ENCODE measurements at regions not wholly inside any gene's neighbourhood (a gene's known extent, or its start where the extent isn't known, plus 50 kb on each side); places are given as distances from the start of the nearest gene placed in this dataset.
"Not testable (repeated sequence)": the region's sequence is repeated elsewhere in the genome, so short reads cannot be mapped to it uniquely, and the experiment has no call there.

DNA sequence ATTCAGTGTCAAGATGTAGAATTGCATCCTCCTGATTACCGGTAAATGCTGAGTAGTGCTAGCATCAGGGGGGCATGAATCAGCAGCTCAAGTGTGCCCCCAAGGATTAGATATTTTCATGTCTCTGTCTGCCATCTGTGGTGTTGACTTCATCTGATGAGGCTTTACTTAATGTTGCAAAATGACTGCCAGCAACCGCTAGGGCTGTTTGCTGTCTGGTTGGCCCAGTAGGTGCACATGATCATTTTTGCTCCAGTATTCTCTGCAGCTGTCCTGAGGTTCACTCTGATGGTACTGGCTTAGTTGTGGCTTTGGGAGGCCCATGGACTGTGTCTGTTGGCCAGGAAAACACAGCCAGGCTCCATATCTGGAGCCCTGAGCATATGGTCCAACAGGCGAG lies 316.4 kb downstream of the SOX2 start:
- H3K9ac ChIP-seq (ENCODE audit: low read length) = no peak overlapping the region
- no peaks in the 10 kb centered on the region for H3K36me3 ChIP-seq (ENCODE audit: insufficient read depth, low read length)
- H3K27me3 ChIP-seq (ENCODE audit: control insufficient read depth in 1 of 2, insufficient read depth in 2 of 2, low read length in 2 of 2) = no peaks in the 10 kb centered on the region
- H3K27ac ChIP-seq (ENCODE audit: low read depth, low read length) = no peak overlapping the region
- no peaks in the 10 kb centered on the region for H3K4me1 ChIP-seq (ENCODE audit: insufficient read depth, low read length)
- H3K9me3 ChIP-seq (ENCODE audit: low read length) = no peaks in the 10 kb centered on the region
- H3K4me3 ChIP-seq (ENCODE audit: low read depth in 1 of 2, low read length in 2 of 2) = no peak overlapping the region

DNA sequence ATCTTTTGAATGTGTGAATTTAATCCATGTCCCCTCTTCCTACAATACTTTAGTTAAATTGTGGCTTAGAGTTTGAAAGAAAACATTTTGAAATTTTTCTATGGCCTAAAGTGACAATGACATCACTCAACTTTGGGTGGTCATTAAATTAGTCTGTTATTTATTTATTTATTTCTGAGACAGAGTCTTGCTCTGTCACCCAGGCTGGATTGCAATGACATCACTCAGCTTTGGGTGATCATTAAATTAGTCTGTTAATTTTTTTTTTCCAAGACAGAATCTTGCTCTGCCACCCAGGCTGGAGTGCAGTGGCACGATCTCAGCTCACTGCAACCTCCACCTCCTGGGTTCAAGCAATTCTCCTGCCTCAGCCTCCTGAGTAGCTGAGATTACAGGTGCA lies 322.5 kb downstream of the SOX2 start:
- not testable (repeated sequence) for H3K4me3 ChIP-seq (ENCODE audit: low read depth in 1 of 2, low read length in 2 of 2); H3K36me3 ChIP-seq (ENCODE audit: insufficient read depth, low read length); H3K27ac ChIP-seq (ENCODE audit: low read depth, low read length); H3K27me3 ChIP-seq (ENCODE audit: control insufficient read depth in 1 of 2, insufficient read depth in 2 of 2, low read length in 2 of 2); H3K4me1 ChIP-seq (ENCODE audit: insufficient read depth, low read length); H3K9me3 ChIP-seq (ENCODE audit: low read length); H3K9ac ChIP-seq (ENCODE audit: low read length)

- Histone ChIP-seq H3K4me1 (ENCODE audit: insufficient read depth, low read length) (no peaks in the 10 kb centered on the region), H3K27ac (ENCODE audit: low read depth, low read length) (no peak overlapping the region), H3K4me3 (ENCODE audit: low read depth in 1 of 2, low read length in 2 of 2) (no peak overlapping the region), H3K27me3 (ENCODE audit: control insufficient read depth in 1 of 2, insufficient read depth in 2 of 2, low read length in 2 of 2) (no peaks in the 10 kb centered on the region), H3K36me3 (ENCODE audit: insufficient read depth, low read length) (no peaks in the 10 kb centered on the region), H3K9ac (ENCODE audit: low read length) (no peak overlapping the region), H3K9me3 (ENCODE audit: low read length) (no peaks in the 10 kb centered on the region)
These were observed 323.6 kb downstream of the SOX2 start for GRCh38 chr3:182035324-182035723.

GRCh38 chr3:182036382-182036781 lies 324.7 kb downstream of the SOX2 start:
- Histone ChIP-seq H3K36me3 (ENCODE audit: insufficient read depth, low read length) (no peaks in the 10 kb centered on the region), H3K4me1 (ENCODE audit: insufficient read depth, low read length) (no peaks in the 10 kb centered on the region), H3K9ac (ENCODE audit: low read length) (no peak overlapping the region)

DNA sequence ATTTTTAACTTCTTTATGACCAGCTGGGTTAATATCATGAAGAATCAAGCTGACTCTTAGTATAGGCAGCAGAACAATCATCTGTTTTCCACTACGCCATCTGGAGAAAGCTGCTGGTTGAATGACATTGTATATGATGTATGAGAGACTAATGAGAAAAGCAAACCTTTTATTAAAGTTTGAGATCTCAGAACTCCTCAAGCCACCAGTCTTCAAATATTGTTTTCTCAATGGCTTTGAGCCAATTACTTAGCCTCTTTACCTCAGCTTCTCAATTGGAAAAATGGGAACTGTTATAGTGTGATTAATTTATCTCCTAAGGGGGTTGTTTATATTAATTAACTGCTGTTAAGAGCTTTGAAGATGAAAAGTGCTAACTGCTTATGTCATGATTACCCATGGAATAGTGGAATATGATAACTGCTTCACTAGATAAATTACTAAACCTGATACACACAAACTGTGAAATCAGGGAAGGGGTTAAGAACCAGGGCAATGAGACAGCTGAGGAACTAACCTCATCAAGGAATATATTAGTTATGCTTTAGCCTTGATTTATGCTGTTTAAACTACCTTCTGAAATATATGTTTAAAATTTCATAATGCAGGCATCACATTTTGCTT lies 330.1 kb downstream of the SOX2 start:
- H3K9ac ChIP-seq (ENCODE audit: low read length) = no peak overlapping the region
- no peak overlapping the region for H3K4me3 ChIP-seq (ENCODE audit: low read depth in 1 of 2, low read length in 2 of 2)
- no peaks in the 10 kb centered on the region for H3K4me1 ChIP-seq (ENCODE audit: insufficient read depth, low read length)
- H3K27ac ChIP-seq (ENCODE audit: low read depth, low read length) = no peak overlapping the region
- H3K36me3 ChIP-seq (ENCODE audit: insufficient read depth, low read length) = no peaks in the 10 kb centered on the region
- no peaks in the 10 kb centered on the region for H3K9me3 ChIP-seq (ENCODE audit: low read length)
- H3K27me3 ChIP-seq (ENCODE audit: control insufficient read depth in 1 of 2, insufficient read depth in 2 of 2, low read length in 2 of 2) = no peaks in the 10 kb centered on the region

More at GRCh38 chr3:182036382-182036781, 324.7 kb downstream of the SOX2 start:
- Histone ChIP-seq H3K4me3 (ENCODE audit: low read depth in 1 of 2, low read length in 2 of 2) (no peak overlapping the region), H3K27me3 (ENCODE audit: control insufficient read depth in 1 of 2, insufficient read depth in 2 of 2, low read length in 2 of 2) (no peaks in the 10 kb centered on the region), H3K9me3 (ENCODE audit: low read length) (no peaks in the 10 kb centered on the region), H3K27ac (ENCODE audit: low read depth, low read length) (no peak overlapping the region)

GRCh38 chr3:182045736-182046135 lies 334.0 kb downstream of the SOX2 start:
- Histone ChIP-seq H3K36me3 (ENCODE audit: insufficient read depth, low read length) (no peaks in the 10 kb centered on the region), H3K9me3 (ENCODE audit: low read length) (no peaks in the 10 kb centered on the region), H3K9ac (ENCODE audit: low read length) (no peak overlapping the region), H3K27me3 (ENCODE audit: control insufficient read depth in 1 of 2, insufficient read depth in 2 of 2, low read length in 2 of 2) (no peaks in the 10 kb centered on the region), H3K27ac (ENCODE audit: low read depth, low read length) (no peak overlapping the region), H3K4me3 (ENCODE audit: low read depth in 1 of 2, low read length in 2 of 2) (no peak overlapping the region), H3K4me1 (ENCODE audit: insufficient read depth, low read length) (no peaks in the 10 kb centered on the region)

GRCh38 chr3:182046166-182046764 lies 334.5 kb downstream of the SOX2 start:
- no peak overlapping the region for H3K9ac ChIP-seq (ENCODE audit: low read length)
- no peaks in the 10 kb centered on the region for H3K27me3 ChIP-seq (ENCODE audit: control insufficient read depth in 1 of 2, insufficient read depth in 2 of 2, low read length in 2 of 2)

GRCh38 chr3:182050932-182051331 lies 339.2 kb downstream of the SOX2 start:
- Histone ChIP-seq H3K36me3 (ENCODE audit: insufficient read depth, low read length) (no peaks in the 10 kb centered on the region), H3K4me1 (ENCODE audit: insufficient read depth, low read length) (no peaks in the 10 kb centered on the region), H3K9ac (ENCODE audit: low read length) (no peak overlapping the region), H3K27me3 (ENCODE audit: control insufficient read depth in 1 of 2, insufficient read depth in 2 of 2, low read length in 2 of 2) (no peaks in the 10 kb centered on the region), H3K9me3 (ENCODE audit: low read length) (no peaks in the 10 kb centered on the region), H3K27ac (ENCODE audit: low read depth, low read length) (no peak overlapping the region), H3K4me3 (ENCODE audit: low read depth in 1 of 2, low read length in 2 of 2) (no peak overlapping the region)

More at GRCh38 chr3:182046166-182046764, 334.5 kb downstream of the SOX2 start:
- Histone ChIP-seq H3K9me3 (ENCODE audit: low read length) (no peaks in the 10 kb centered on the region), H3K36me3 (ENCODE audit: insufficient read depth, low read length) (no peaks in the 10 kb centered on the region), H3K4me3 (ENCODE audit: low read depth in 1 of 2, low read length in 2 of 2) (no peak overlapping the region), H3K4me1 (ENCODE audit: insufficient read depth, low read length) (no peaks in the 10 kb centered on the region), H3K27ac (ENCODE audit: low read depth, low read length) (no peak overlapping the region)

GRCh38 chr3:182052332-182052731 lies 340.6 kb downstream of the SOX2 start:
- H3K27me3 ChIP-seq (ENCODE audit: control insufficient read depth in 1 of 2, insufficient read depth in 2 of 2, low read length in 2 of 2) = no peaks in the 10 kb centered on the region
- no peak overlapping the region for H3K4me3 ChIP-seq (ENCODE audit: low read depth in 1 of 2, low read length in 2 of 2)
- H3K36me3 ChIP-seq (ENCODE audit: insufficient read depth, low read length) = no peaks in the 10 kb centered on the region
- H3K9me3 ChIP-seq (ENCODE audit: low read length) = no peaks in the 10 kb centered on the region
- H3K27ac ChIP-seq (ENCODE audit: low read depth, low read length) = no peak overlapping the region
- H3K9ac ChIP-seq (ENCODE audit: low read length) = no peak overlapping the region
- no peaks in the 10 kb centered on the region for H3K4me1 ChIP-seq (ENCODE audit: insufficient read depth, low read length)

DNA sequence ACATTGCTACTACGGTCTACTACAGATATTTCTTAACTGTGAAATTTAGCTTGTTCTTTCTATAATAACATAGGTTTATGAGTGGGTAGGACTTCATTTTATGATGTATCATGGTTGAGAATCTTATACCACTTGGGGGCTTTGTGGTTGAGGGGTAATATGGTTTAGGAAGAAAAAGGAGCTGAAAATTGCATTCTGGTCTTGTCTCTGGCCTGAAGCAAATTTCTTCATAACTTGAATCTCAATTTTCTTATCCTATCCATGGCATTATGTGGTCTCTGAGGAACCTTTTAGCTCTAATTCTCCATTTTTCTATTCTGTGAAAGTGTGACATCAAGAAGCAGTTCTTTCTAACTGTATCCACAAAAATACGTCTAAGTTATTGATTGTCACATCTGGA lies 341.0 kb downstream of the SOX2 start:
- Histone ChIP-seq H3K9me3 (ENCODE audit: low read length) (no peaks in the 10 kb centered on the region), H3K27ac (ENCODE audit: low read depth, low read length) (no peak overlapping the region), H3K4me1 (ENCODE audit: insufficient read depth, low read length) (no peaks in the 10 kb centered on the region), H3K36me3 (ENCODE audit: insufficient read depth, low read length) (no peaks in the 10 kb centered on the region), H3K4me3 (ENCODE audit: low read depth in 1 of 2, low read length in 2 of 2) (no peak overlapping the region), H3K27me3 (ENCODE audit: control insufficient read depth in 1 of 2, insufficient read depth in 2 of 2, low read length in 2 of 2) (no peaks in the 10 kb centered on the region), H3K9ac (ENCODE audit: low read length) (no peak overlapping the region)

GRCh38 chr3:182058488-182058887 lies 346.8 kb downstream of the SOX2 start:
- no peak overlapping the region for H3K4me3 ChIP-seq (ENCODE audit: low read depth in 1 of 2, low read length in 2 of 2)
- H3K27me3 ChIP-seq (ENCODE audit: control insufficient read depth in 1 of 2, insufficient read depth in 2 of 2, low read length in 2 of 2) = no peaks in the 10 kb centered on the region
- no peak overlapping the region for H3K9ac ChIP-seq (ENCODE audit: low read length)
- no peaks in the 10 kb centered on the region for H3K36me3 ChIP-seq (ENCODE audit: insufficient read depth, low read length)
- no peaks in the 10 kb centered on the region for H3K4me1 ChIP-seq (ENCODE audit: insufficient read depth, low read length)
- no peak overlapping the region for H3K27ac ChIP-seq (ENCODE audit: low read depth, low read length)
- H3K9me3 ChIP-seq (ENCODE audit: low read length) = no peaks in the 10 kb centered on the region

DNA sequence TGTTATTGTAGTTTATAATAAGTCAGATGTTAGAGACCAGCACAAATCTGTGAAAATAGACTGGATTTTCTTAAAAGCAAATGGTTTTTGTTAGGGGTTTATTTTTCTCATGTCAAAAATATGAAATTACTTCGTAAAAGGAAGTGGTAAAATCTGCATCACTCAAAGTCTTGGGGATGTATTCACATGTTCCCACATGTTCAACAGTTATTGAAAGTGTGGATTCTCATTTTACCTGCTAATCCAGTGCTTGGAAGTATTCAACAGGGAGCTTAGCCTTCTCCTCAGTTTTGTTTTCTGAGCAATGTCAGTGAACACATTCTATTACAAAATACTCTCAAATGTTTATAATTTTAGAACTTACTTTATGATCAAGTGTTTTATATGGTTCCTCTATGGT lies 352.0 kb downstream of the SOX2 start:
- Histone ChIP-seq H3K36me3 (ENCODE audit: insufficient read depth, low read length) (no peaks in the 10 kb centered on the region), H3K4me3 (ENCODE audit: low read depth in 1 of 2, low read length in 2 of 2) (no peak overlapping the region), H3K4me1 (ENCODE audit: insufficient read depth, low read length) (no peaks in the 10 kb centered on the region), H3K9ac (ENCODE audit: low read length) (no peak overlapping the region), H3K27me3 (ENCODE audit: control insufficient read depth in 1 of 2, insufficient read depth in 2 of 2, low read length in 2 of 2) (no peaks in the 10 kb centered on the region), H3K9me3 (ENCODE audit: low read length) (no peaks in the 10 kb centered on the region), H3K27ac (ENCODE audit: low read depth, low read length) (no peak overlapping the region)
